HPDE6-E6E7 (cell line): ENCODE measurements at regions not wholly inside any gene's neighbourhood (a gene's known extent, or its start where the extent isn't known, plus 50 kb on each side); places are given as distances from the start of the nearest gene placed in this dataset.
A peak's percentile ranks its signal among the peaks of the same experiment; 100 is the strongest.
"Not testable (repeated sequence)": the region's sequence is repeated elsewhere in the genome, so short reads cannot be mapped to it uniquely, and the experiment has no call there.

Source experiments
- DNase-seq: peaks from one replicate; pipeline ENCODE4 v3.0.0; 2011; ENCODE audit warnings: missing footprints; ENCODE audit errors: extremely low spot score

DNA sequence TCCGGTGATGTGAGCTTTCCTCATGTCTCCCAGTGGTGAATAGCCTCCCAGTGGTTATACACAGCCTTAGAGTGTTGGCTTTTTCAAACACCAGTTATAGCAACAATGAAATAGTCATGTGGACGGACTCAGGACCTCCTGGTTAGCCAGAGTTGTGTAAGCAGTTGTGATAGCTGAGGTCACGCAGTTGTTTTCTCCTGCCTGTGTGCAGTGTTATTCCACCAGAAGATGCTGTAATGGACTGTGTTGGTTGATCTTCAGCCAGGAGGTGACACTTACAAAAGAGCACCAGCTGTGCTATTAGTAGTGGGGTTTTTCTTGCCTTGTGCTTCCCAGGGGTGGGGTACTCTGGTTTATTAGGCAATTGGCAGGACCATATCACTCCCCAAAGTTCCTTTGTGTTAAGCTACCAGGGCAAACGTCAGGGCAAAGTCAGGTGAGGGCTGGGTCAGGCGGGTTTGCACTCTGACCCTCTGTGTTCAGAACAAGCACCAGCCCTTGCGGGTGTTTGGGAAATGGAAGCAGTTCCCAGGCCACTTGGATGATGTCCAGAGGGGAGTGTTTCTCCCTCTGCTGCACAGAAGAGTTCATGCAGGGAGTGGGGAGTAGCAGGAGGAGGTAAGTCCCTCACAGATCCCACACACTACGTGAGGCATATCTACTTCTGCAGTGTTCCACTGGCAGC, 252.6 kb downstream of the TMEM47 start:
- DNase-seq = no peak

DNA sequence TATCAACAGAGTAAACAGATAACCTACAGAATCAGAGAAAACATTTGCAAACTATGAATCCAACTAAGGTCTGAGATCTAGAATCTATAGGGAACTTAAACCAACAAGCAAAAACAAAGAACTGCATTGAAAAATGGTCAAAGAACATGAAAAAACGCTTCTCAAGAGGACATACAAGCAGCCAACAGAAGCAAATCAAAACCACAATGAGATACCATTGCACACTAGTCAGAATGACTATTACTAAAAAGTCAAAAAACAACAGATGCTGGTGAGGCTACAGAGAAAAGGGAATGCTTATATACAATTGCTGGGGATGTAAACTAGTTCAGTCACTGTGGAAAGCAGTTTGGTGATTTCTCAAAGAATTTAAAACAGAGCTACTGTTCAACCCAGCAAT, 255.7 kb downstream of the TMEM47 start:
- no peak for DNase-seq

DNA sequence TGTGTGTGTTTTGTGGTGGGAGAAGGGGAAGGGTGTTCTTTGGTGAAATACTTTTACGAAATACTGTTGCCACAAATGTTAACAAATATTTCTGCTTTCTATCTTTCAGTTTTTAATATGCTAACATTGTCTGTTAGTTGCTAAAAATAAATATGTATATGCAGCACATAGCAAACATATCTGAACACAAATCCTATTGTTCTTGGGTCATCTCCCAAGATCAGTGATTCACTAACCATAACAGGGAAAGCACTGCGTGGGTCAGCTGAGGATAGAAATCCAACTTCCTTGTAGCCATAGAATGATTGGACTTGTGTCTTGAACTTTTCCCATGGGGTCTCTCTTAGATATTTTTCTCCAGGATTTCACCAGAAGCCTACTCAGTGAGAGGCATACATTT, 250.3 kb upstream of the FAM47A start:
- no peak for DNase-seq

- DNase-seq = no peak
Observed at GRCh38 chrX:34381241-34381640, 249.1 kb upstream of the FAM47A start.

GRCh38 chrX:34379891-34380290, 247.8 kb upstream of the FAM47A start:
- no peak for DNase-seq

GRCh38 chrX:34377645-34378044, 245.5 kb upstream of the FAM47A start:
- DNase-seq = no peak

GRCh38 chrX:34371754-34372153, 239.6 kb upstream of the FAM47A start:
- no peak for DNase-seq

DNA sequence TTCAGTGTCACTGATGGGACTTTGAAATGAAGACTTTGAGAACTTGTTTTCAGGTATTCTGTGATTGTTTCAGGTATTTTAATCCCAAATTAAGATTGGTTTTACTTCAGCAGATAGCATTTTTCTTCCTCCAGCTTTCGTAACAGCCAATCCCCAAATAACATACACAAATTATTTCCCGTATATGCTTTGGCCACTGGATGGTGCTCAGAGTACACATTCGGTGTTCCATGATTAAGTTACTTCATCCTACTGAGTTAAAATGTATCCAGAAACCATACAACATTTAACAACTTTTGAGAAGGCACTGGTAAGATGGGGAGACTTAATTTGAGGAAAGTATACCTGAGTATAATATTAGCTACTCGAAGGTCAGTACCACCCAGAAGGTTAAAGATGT, 233.4 kb upstream of the FAM47A start:
- peak; percentile 3 for DNase-seq

DNA sequence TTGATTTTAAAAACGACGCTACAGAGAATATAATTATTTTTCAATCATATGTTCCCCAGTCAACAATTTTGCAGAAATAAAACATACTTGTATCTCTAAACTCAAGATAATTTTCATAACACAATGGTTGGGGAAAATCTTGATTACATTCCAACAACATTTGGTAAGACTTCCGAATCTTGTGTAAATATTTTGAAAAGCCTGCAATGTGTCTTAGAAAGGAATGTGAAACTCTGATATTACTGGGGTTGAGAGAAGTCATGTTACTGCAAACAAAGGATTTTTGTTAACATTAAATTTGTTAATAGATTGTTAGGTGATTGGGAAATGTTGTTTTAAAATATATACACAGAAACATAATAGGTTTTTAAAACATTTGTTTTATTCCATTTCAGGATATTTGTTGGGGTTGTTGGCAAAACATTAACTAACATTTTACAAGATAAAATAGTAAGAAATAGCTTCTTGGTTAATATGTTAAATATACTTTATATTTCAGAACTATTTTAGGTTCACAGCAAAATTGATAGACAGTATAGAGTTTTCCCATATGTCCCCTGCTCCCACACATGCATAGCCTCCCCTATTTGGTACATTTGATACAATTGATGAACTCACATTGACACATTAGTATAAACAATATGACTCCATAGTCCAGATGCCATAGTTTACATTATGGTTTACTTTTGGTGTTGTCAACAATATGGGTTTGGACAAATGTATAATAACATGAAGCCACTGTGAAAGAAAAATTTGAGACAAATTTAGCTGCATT, 218.6 kb upstream of the FAM47A start:
- no peak for DNase-seq

DNA sequence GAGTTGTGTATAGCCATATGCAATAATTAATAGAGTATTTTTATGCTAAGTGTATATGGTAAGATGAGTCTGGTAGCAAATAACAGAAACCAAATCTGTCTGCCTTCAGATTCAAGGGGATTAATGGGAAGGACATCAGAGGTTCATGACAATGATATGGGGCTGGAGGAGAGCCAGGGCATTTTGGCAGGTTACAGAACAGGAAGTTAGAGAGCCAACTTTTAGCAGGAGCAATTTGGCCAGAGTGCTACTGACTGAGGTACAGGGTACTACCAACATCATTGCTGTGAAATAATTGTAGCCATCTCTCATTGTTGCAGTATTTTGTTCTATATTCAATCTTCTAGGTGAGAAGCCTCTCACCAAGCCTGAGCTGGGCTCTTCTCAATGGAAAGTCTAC, 210.9 kb upstream of the FAM47A start:
- no peak for DNase-seq

GRCh38 chrX:34341814-34342213, 209.7 kb upstream of the FAM47A start:
- no peak for DNase-seq

GRCh38 chrX:34341258-34341657, 209.1 kb upstream of the FAM47A start:
- DNase-seq = no peak

GRCh38 chrX:34338046-34338445, 205.9 kb upstream of the FAM47A start:
- DNase-seq = no peak

DNA sequence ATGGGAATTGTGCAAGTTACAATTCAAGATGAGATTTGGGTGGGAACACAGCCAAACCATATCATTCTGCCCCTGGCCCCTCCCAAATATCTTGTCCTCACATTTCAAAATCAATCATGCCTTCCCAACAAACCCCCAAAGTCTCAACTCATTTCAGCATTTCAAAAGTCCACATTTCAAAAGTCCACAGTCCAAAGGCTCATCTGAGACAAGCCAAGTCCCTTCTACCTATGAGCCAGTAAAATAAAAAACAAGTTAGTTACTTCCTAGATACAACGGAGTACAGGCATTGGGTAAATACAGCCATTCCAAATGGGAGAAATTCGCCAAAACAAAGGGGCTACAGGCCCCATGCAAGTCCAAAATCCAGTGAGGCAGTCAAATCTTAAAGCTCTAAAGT, 203.3 kb upstream of the FAM47A start:
- not testable (repeated sequence) for DNase-seq

- DNase-seq = no peak
Observed at GRCh38 chrX:34332334-34332733, 200.2 kb upstream of the FAM47A start.

GRCh38 chrX:34325460-34325859, 193.3 kb upstream of the FAM47A start:
- DNase-seq = no peak

- not testable (repeated sequence) for DNase-seq
Observed at GRCh38 chrX:34320424-34320823, 188.3 kb upstream of the FAM47A start.

GRCh38 chrX:34300871-34301270, 168.8 kb upstream of the FAM47A start:
- DNase-seq = peak; percentile 11

GRCh38 chrX:34299451-34299967, 167.4 kb upstream of the FAM47A start:
- DNase-seq = no peak

GRCh38 chrX:34294665-34295064, 162.6 kb upstream of the FAM47A start:
- no peak for DNase-seq

GRCh38 chrX:34288782-34289181, 156.7 kb upstream of the FAM47A start:
- no peak for DNase-seq

GRCh38 chrX:34279866-34280560, 147.9 kb upstream of the FAM47A start:
- DNase-seq = no peak

- no peak for DNase-seq
Observed at GRCh38 chrX:34275699-34276098, 143.6 kb upstream of the FAM47A start.
